ENCODE measurements at regions not wholly inside any gene's neighbourhood (a gene's known extent, or its start where the extent isn't known, plus 50 kb on each side); places are given as distances from the start of the nearest gene placed in this dataset.

- TF ChIP-seq POLR2A (IDR thresholded peaks at IDR 0.05) (no peak), CTCF (IDR thresholded peaks at IDR 0.05) (no peak)
Observed at GRCh38 chr9:16314476-16314875, 556.0 kb downstream of the BNC2 start.

All from tibial nerve (tissue), 3 donors.